RWPE1 (cell line): ENCODE measurements at regions not wholly inside any gene's neighbourhood (a gene's known extent, or its start where the extent isn't known, plus 50 kb on each side); places are given as distances from the start of the nearest gene placed in this dataset.

Experiments
- CTCF ChIA-PET: fragments of 350-600 bp; sonication (Branson Sonifier 250); formaldehyde crosslinking; extraction: SDS; loops from one replicate; lab custom pipeline; 2021; lab: Yijun Ruan, JAX
- POLR2A ChIA-PET: fragments of 400-600 bp; formaldehyde crosslinking; extraction: SDS; loops from one replicate; lab custom pipeline; 2020; ENCODE audit warnings: antibody characterized with exemption; ENCODE audit not compliant: low non-redundant PET; lab: Yijun Ruan, JAX
- DNase-seq: peaks from one replicate; pipeline ENCODE4 v3.0.0; 2012; ENCODE audit warnings: low spot score
- H3K27ac ChIP-seq: fragments of 450-650 bp; 2 replicates; pipeline ENCODE4 v1.5.1; 2017
- CTCF ChIP-seq: fragments of 450-650 bp; conservative IDR thresholded peaks from 2 replicates; pipeline ENCODE4 v1.5.1; 2017; ENCODE audit warnings: low read depth, mild to moderate bottlenecking

- CTCF ChIA-PET = interaction anchor here (0.9 kb wide), 1 partner anchor 26 kb away, joined by 3 read pairs; no protein-coding TSS in a partner anchor
- no peak for DNase-seq
- no peak for TF ChIP-seq CTCF
- H3K27ac ChIP-seq = no peak overlapping the region
- POLR2A ChIA-PET = no interaction called here
Measured at GRCh38 chr3:159792070-159792469, 196.6 kb upstream of the IL12A start.

DNA sequence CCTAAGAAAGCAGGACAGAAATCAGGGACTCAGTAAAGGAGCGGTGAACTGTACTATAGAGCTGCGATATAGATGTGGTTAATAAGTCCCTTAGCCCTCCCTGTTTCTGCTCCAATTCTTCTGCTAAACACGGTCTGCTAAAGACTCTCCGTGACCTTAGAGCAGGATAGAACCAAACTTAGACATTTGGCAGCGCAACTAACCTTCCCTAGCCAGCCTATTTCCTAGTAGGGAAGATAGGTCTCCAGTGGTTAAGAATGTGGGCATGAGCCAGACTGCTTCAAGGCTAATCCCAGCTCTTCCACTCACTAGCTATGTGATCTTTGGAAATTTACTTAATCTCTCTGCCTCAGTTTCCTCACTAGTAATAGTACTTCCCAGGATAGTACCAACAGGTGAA lies 193.6 kb upstream of the IL12A start:
- DNase-seq = no peak
- ChIA-PET CTCF (no interaction called here), POLR2A (no interaction called here)
- TF ChIP-seq CTCF = no peak
- H3K27ac ChIP-seq = no peak overlapping the region

- CTCF ChIA-PET = no interaction called here
Measured at GRCh38 chr3:159795681-159796175, 192.9 kb upstream of the IL12A start.

GRCh38 chr3:159796226-159796625 lies 192.4 kb upstream of the IL12A start:
- DNase-seq = no peak
- no peak for TF ChIP-seq CTCF
- no peak overlapping the region for H3K27ac ChIP-seq
- ChIA-PET CTCF (interaction anchor here (0.9 to 1.2 kb wide), 2 partner anchors 10 to 12 kb away, joined by 5 read pairs; no protein-coding TSS in a partner anchor), POLR2A (no interaction called here)

More at GRCh38 chr3:159795681-159796175, 192.9 kb upstream of the IL12A start:
- TF ChIP-seq CTCF = no peak
- no peak overlapping the region for H3K27ac ChIP-seq
- no peak for DNase-seq
- POLR2A ChIA-PET = no interaction called here

DNA sequence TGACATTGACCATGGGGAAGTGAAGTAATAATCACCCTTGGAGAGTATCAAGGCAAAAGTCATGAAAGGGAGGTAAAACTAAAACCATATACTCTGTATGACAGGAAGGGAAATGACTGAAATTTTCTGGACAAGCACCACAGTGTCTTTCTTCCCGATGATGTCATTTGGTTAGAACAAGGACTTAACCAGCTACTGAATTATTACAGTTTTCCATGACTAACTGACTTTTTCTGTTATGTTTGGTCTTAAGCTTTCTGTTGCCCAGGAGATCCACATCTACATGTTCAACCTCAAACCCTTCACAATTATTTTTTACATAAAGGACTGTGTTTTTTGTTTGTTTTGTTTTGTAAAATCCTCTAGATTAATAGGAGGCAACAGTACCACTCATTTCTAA lies 191.9 kb upstream of the IL12A start:
- no peak overlapping the region for H3K27ac ChIP-seq
- TF ChIP-seq CTCF = no peak
- CTCF ChIA-PET = interaction anchor here (0.9 to 1.2 kb wide), 2 partner anchors 9 to 11 kb away, joined by 5 read pairs; no protein-coding TSS in a partner anchor
- POLR2A ChIA-PET = no interaction called here
- DNase-seq = no peak

DNA sequence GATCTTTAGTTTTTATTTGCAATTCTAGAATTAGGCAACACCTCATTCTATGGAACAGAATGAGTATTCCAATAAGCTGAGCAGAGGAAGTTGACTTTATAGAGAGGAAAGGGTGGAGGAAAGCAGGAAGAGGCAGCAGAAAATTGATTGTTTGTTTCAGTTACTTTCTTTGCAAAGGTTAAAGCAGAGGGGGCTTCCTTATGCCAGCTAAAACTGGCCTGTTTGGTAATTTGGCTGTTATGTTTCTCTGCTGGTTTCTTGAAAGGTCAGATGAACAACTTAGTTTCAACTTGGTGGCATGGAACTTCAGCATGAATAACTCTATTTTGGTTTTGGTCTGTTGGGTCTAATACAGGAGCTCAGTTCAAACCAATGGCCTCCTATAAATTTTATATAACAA lies 190.9 kb upstream of the IL12A start:
- TF ChIP-seq CTCF = no peak
- ChIA-PET CTCF (interaction anchor here (0.6 to 1.2 kb wide), 2 partner anchors 10 to 162 kb away, joined by 3 to 5 read pairs; no protein-coding TSS in a partner anchor), POLR2A (no interaction called here)
- H3K27ac ChIP-seq = no peak overlapping the region
- no peak for DNase-seq
